DND-41 (cell line): ENCODE measurements at regions not wholly inside any gene's neighbourhood (a gene's known extent, or its start where the extent isn't known, plus 50 kb on each side); places are given as distances from the start of the nearest gene placed in this dataset.

Experiments used
- ATAC-seq: fragments of 200-7000 bp; cut with Tn5 transposase; 3 replicates; pipeline ENCODE4 v1.9.1; 2021; ENCODE audit warnings: low read depth; ENCODE audit not compliant: insufficient read depth
- DNase-seq: peaks from one replicate; pipeline ENCODE4 v3.0.0-alpha.2; 2020
- H2AFZ ChIP-seq: 2 replicates; pipeline ENCODE4 v1.6.0; 2012; ENCODE audit warnings: low read depth, low read length
- H3K27ac ChIP-seq: 2 replicates; pipeline ENCODE4 v1.5.1; 2012; ENCODE audit warnings: low read length, inconsistent platforms
- H3K27me3 ChIP-seq: fragments of 200-600 bp; sonication (generic); 2 replicates; pipeline ENCODE4 v1.6.0; 2012; ENCODE audit warnings: low read length, mild to moderate bottlenecking, inconsistent platforms; ENCODE audit not compliant: insufficient read depth, poor library complexity
- H3K36me3 ChIP-seq: 2 replicates; pipeline ENCODE4 v1.5.1; 2012; ENCODE audit warnings: low read length, inconsistent platforms; ENCODE audit not compliant: insufficient read depth
- H3K4me1 ChIP-seq: 2 replicates; pipeline ENCODE4 v1.5.1; 2012; ENCODE audit warnings: mild to moderate bottlenecking, low read length; ENCODE audit not compliant: insufficient read depth
- H3K4me2 ChIP-seq: 2 replicates; pipeline ENCODE4 v1.6.0; 2012; ENCODE audit warnings: mild to moderate bottlenecking, moderate library complexity, low read length, inconsistent platforms; ENCODE audit not compliant: insufficient read depth
- H3K4me3 ChIP-seq, 2 experiments: fragments of 200-600 bp in 1 of 2; shearing (Covaris generic) in 1 of 2; 2 replicates each; pipeline ENCODE4 v1.5.1; 2012 to 2016; ENCODE audit warnings: inconsistent platforms in 2 of 2, low read length in 2 of 2, mild to moderate bottlenecking in 2 of 2, low read depth in 1 of 2, moderate library complexity in 1 of 2
- H3K79me2 ChIP-seq: 2 replicates; pipeline ENCODE4 v1.6.0; 2012; ENCODE audit warnings: low read length, inconsistent platforms; ENCODE audit not compliant: insufficient read depth
- H3K9ac ChIP-seq: 2 replicates; pipeline ENCODE4 v1.6.0; 2012; ENCODE audit warnings: low read depth, mild to moderate bottlenecking, inconsistent platforms, low read length, moderate library complexity
- H3K9me3 ChIP-seq: 2 replicates; pipeline ENCODE4 v1.5.1; 2012; ENCODE audit warnings: low read length, moderate library complexity, mild to moderate bottlenecking, inconsistent platforms; ENCODE audit not compliant: insufficient read depth, severe bottlenecking
- H4K20me1 ChIP-seq: 2 replicates; pipeline ENCODE4 v1.6.0; 2012; ENCODE audit warnings: low read length; ENCODE audit not compliant: insufficient read depth
- EZH2 ChIP-seq: IDR thresholded peaks from 3 replicates; pipeline ENCODE4 v1.6.1; 2012; ENCODE audit warnings: borderline replicate concordance, low read depth, mild to moderate bottlenecking, moderate library complexity, low read length, inconsistent platforms; ENCODE audit not compliant: severe bottlenecking
- TF ChIP-seq, protein P1 (sequence below): IDR thresholded peaks from 2 replicates; pipeline ENCODE4 v1.5.1; 2012; ENCODE audit warnings: borderline replicate concordance, low read length, moderate library complexity, mild to moderate bottlenecking; ENCODE audit not compliant: poor library complexity, severe bottlenecking; ENCODE audit errors: extremely low read depth

DNA sequence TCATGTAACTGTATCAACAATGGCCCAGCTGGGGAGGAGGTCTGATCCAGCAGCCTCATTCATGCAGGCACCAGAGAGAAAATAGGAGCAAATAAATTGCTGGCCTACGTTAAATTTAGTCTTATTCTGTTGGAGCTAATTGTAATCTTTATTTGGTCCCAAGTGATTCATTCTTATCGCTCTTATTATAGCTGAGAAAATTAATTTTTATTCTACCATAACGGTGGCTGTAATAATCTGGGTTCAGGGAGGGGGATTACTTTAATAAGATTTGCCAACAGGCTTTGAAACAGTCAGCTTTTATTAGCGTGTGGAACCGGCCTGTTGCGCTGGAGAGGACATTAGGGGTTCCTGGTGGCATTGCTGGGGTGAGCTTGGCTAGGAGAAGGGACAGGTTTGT is 254.9 kb downstream of the AACS start:
- no peak for ATAC-seq
- Histone ChIP-seq H3K79me2 (no peaks in the 10 kb centered on the region), H2AFZ (no peak overlapping the region), H3K27me3 (peaks cover 4% of the 10 kb centered on the region), H3K4me1 (no peaks in the 10 kb centered on the region), H3K36me3 (no peaks in the 10 kb centered on the region), H3K9me3 (no peaks in the 10 kb centered on the region), H4K20me1 (no peaks in the 10 kb centered on the region), H3K4me3 (no peak overlapping the region), H3K4me2 (no peak overlapping the region), H3K9ac (no peak overlapping the region), H3K27ac (no peak overlapping the region)
- no peak for TF ChIP-seq EZH2
- TF ChIP-seq, protein P1, sequence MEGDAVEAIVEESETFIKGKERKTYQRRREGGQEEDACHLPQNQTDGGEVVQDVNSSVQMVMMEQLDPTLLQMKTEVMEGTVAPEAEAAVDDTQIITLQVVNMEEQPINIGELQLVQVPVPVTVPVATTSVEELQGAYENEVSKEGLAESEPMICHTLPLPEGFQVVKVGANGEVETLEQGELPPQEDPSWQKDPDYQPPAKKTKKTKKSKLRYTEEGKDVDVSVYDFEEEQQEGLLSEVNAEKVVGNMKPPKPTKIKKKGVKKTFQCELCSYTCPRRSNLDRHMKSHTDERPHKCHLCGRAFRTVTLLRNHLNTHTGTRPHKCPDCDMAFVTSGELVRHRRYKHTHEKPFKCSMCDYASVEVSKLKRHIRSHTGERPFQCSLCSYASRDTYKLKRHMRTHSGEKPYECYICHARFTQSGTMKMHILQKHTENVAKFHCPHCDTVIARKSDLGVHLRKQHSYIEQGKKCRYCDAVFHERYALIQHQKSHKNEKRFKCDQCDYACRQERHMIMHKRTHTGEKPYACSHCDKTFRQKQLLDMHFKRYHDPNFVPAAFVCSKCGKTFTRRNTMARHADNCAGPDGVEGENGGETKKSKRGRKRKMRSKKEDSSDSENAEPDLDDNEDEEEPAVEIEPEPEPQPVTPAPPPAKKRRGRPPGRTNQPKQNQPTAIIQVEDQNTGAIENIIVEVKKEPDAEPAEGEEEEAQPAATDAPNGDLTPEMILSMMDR, result no peak
- DNase-seq, result no peak

DNA sequence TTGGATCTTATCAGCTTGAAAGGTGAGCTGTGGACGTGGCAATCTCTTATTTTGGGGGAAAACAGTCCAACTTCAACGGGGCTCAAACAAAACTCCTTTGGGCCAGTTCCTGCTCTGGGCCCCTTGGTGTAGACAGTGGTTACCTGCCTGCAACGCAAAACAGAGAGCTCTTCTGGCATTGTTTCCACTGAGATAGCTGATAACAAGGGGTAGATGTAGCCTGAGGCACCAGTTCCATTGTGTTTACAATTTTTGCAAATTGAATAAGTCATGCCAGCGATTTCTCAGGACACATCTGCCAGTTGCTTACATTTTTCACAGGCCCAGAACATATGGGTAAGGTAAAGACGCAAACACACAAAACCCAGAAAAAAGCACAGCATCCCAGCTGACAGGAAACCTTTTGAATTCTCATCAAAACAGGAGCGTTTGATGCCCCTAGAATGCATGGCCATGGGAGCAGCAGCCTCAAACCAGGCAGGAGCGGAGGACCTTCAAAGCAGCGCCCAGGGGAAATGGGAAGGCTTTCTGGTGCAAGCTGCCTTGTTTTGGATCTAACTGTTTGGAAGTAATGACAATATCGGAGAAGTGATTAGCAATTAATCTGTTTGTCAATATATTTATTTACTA is 259.7 kb downstream of the AACS start:
- no peaks in the 10 kb centered on the region for H3K4me1 ChIP-seq
- H3K27me3 ChIP-seq, result peaks cover 1% of the 10 kb centered on the region
- H2AFZ ChIP-seq, result no peak overlapping the region
- no peak overlapping the region for H3K9ac ChIP-seq
- no peak overlapping the region for H3K4me2 ChIP-seq
- H4K20me1 ChIP-seq, result no peaks in the 10 kb centered on the region
- DNase-seq (no peak), ATAC-seq (no peak)
- no peaks in the 10 kb centered on the region for H3K9me3 ChIP-seq
- no peak overlapping the region for H3K27ac ChIP-seq
- TF ChIP-seq, protein P1, result no peak
- no peak for TF ChIP-seq EZH2
- no peaks in the 10 kb centered on the region for H3K36me3 ChIP-seq
- no peak overlapping the region for H3K4me3 ChIP-seq
- no peaks in the 10 kb centered on the region for H3K79me2 ChIP-seq

DNA sequence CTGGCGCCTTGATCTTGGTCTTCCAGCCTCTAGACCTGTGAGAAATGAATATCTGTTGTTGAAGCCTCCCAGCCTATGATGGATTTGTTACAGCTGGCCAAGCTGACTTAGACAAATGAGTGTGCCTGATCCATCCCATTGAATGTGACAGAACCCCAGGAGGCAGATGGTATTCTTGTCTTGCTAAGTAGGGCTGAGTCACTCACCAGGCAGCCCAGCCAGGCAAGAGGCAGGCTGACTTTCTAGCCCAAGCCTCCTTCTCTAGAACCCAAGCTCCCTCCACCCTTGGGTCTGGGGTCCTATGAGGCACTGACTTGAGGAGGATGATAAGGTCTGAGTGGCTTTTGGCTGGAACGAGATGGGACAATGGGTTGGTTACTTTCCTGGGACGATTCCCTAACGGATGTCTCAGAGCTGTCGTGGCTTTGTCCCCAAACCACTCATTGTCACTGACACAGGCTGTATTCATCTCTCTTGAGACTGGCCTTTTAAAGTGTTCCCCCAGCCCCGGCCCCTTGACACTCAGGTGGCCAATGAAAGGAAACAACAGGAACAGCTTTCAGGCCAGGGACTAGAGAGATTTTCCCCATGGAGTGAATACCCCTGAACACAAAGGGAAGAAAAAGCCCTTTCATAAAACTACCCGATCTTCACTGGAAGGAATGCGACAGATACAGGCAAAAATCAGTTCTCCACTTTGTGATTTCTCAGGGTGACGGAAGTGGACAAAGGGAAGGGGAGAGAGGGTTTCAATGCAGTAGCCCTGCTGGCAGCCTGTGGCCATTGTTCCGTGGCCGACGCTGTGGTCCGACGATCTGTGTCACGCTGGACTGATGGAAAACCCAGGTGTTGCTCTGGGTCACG is 264.2 kb downstream of the AACS start:
- Histone ChIP-seq H3K4me1 (no peaks in the 10 kb centered on the region), H3K27me3 (peaks cover 2% of the 10 kb centered on the region), H3K79me2 (no peaks in the 10 kb centered on the region), H2AFZ (no peak overlapping the region), H3K9ac (no peak overlapping the region), H3K36me3 (no peaks in the 10 kb centered on the region), H4K20me1 (no peaks in the 10 kb centered on the region), H3K9me3 (no peaks in the 10 kb centered on the region), H3K4me3 (no peak overlapping the region), H3K4me2 (no peak overlapping the region), H3K27ac (no peak overlapping the region)
- ATAC-seq (no peak), DNase-seq (no peak)
- TF ChIP-seq EZH2, result no peak
- TF ChIP-seq, protein P1, result peak; percentile 4
